HG03025 (cell line): ENCODE measurements at regions not wholly inside any gene's neighbourhood (a gene's known extent, or its start where the extent isn't known, plus 50 kb on each side); places are given as distances from the start of the nearest gene placed in this dataset.

Experiments
- ATAC-seq: cut with Tn5 transposase; IDR thresholded peaks from one replicate; pipeline ENCODE4 v1.9.1; 2021; ENCODE audit warnings: mild to moderate bottlenecking, moderate library complexity; ENCODE audit not compliant: unreplicated experiment, low FRiP score

DNA sequence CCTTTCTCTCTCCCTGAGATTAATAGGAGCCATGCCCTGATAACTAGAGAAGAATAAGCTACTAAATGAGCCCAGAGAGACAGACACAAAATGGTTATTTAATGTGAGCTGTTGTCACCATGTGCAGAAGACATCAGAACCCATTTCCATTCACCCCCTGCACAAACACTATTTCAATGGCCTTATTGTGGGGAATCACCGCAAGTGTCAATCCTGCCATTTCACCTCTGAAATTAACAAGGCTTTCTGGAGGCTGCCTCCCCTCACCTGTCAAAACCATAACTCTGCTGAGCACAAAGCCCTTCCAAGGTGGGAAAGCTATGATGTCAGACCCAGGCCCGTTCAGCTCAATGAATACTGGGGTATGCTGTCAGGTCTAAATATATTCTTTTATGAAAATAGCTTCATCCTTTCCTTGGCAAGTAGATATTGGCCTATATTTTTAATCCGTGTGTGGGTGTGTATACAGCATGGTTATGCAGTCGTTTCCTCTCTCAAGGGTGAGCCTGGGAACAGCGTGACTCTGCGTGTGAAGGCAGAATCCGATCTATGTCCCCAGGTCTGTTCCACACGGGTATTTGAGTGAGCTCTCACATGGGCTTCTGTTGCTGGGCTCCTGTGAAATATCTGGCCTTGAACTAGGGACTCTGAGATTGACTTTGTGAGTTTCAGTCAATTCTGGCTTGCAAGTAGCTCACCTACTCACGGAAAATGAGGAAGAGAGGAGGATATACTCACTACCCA lies 266.3 kb downstream of the FBXW7 start:
- ATAC-seq = no peak

DNA sequence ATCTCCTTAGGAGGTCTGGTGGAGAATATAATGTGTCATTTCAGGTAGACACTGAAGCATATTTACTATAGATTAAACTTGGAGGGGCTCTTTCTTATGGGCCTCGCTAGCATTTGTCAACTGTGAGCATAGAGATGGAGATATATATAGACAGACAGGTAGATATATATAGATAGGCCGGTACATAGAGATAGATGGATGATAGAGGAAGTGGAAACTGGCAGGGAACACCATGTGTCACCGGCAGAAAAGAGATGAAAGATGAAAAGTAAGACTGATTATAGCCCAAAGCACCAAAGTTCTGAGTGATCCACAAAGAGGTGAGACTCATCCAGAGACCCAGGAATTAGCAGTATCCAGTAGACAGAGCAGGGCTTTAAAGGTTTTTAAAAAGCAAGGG lies 268.1 kb downstream of the FBXW7 start:
- no peak for ATAC-seq

DNA sequence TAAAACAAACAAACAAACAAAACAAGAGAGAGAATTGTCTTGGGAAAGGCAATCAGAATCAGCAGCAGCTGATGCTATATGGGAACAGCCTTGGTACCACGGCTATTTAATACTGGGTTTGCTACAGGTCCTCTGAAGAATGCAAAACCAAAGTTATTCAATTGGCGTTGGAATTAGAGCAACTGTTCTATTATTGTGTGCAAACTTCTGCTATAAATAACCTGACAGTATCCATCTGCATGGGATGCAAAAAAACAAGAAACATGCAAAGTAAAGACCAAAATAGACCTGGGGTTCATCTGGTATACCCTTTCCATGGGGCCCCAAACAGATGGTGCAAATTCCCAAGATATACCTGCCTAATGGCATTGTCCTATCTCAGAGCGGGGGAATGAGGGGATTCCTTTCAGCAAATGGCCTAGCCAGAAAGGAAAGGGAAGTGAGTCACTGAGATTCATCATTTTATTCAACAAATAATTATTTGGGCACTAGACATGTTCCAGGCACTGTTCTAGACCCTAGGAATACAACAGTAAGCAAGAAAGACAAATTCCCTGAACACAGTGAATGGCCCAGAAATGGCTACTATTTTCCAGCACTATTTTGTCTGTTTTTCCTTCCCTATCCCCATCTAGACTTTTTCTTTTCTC lies 268.9 kb downstream of the FBXW7 start:
- no peak for ATAC-seq

DNA sequence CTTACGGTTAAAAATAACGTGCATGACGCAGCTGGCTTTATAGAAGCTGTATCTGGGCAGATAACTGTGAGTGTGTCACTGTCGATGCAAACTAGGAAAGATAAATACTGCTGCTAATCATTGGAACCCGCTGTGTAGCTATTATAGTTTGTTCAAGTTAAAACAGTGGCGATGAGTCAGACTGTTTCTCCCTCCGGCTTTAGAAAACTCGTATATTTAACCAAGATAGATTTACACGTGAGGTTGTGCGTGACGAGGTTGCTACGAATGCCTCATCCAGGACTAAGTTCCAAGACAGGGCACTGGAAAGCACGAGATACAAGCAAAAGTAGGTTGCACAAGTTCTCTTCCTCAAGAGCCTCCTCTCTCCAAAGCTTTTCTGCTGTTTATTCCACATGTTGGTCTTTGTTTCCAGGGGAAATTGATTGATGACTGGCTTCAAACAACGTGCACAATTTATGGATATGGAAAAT lies 270.7 kb downstream of the FBXW7 start:
- ATAC-seq = no peak

DNA sequence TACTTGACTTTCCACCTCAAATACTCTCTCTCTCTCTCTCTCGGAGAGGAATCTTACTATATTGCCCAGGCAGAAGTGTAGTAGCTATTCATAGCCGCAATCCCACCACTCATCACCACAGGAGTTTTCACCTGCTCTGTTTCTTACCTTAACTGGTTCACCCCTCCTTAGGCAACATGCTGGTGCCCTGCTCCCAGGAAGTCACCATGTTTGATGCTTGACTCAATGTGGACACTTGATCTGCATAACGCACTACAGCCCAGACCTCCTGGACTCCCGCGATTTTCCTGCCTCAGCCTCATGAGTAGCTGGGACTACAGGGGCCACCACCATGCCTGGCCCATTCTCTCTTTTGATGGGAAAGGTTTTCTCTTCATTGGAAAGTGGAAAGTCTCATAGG lies 271.8 kb downstream of the FBXW7 start:
- no peak for ATAC-seq

DNA sequence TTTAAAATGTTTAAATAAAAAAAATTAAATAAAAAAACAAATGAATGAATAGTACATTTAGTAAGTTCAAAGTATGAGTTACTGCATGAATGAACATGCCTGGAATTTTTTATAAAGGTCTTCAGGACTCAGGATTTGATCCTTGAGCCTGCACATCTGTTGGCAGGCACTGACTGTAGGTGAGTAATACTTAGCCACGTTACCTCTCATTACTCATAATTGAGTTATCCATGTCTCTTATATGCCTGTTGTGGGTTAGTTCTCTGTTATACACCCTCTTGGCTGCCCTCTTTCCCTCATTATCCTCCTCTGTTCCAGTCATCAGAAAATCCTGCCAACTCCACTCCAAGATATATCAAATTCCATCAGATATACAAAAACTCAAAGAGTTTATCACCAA lies 276.0 kb downstream of the FBXW7 start:
- no peak for ATAC-seq

DNA sequence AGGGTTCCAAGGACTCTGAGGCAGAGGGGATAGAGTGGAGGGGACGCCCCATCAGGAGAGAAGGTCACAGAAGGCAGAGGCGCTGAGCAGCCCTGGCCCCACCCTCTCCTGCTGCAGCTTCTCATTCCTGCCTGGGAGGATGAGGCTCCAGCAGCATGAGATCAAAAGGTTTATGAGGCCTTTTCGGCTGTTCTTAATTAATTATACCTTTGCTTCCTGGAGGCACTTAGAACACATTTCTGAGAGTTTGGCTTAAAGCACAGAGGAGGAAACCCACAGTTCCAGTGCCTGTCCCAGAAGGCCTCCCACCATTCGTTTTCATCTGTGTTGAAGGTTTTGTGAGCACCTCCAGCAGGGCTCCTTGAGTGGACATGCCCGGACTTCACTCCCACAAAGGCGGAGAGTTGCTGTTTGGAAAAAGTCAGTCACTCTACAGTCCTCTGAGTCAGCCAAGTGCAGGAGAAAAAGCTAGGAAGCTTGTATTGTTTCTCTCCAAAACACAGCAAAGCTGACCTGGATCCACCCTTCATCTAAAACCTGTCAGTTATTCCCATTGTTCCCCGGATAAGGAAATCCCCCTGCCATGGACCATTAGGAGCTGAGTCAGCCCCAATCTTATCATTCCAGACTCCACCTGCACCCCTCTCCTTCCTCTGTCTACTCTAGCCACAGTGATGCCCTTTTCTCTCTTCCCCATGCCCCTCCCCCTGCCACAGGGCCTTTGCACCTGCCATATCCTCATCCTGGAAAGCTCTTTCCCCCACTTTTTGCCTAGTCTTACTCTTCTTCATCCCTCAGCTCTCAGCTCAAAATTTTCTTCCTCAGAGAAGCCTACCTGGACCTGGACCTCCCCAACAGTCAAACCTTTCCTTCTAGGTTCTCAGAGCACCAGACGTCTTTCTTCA lies 276.8 kb downstream of the FBXW7 start:
- no peak for ATAC-seq

DNA sequence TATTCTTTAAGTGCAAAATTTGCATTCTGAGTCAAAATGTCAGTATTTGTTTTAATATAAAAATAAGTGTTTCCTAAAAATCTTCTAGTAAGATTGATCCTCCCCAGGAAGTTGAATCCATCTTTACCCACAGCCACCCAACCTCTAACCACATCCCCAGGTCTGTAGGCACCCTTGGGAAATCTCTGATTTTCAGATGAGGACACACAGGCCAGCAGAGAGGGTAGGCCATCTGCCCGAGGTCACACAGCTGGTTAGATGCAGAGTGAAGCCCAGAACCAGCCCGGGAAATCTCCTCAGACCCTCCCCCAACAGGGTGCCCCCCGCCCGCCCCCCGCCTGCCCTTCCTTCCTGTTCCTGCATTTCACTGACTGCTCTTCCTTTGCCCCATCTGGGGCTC lies 277.5 kb downstream of the FBXW7 start:
- no peak for ATAC-seq

DNA sequence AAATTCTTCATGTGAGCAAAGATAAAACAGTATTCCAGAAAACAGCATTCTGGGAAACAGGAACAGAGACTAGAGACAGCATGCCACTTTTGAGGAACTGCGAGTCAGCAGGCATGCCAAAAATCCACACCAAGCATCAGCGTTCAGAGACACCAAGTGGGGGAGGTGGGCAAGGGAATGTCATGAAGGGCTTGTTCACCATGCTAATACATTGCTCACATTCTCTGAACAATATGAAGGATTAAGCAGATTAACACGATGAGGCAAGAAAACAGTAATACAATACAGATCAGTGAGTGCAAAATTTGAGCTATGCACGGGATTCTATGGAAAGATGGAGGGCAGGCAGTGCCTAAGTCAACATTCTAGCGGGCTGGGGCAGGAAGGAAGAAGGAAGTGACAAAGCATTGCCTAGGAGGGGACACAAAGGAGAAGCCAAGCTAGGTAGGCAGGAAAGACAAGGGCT lies 278.3 kb downstream of the FBXW7 start:
- no peak for ATAC-seq

DNA sequence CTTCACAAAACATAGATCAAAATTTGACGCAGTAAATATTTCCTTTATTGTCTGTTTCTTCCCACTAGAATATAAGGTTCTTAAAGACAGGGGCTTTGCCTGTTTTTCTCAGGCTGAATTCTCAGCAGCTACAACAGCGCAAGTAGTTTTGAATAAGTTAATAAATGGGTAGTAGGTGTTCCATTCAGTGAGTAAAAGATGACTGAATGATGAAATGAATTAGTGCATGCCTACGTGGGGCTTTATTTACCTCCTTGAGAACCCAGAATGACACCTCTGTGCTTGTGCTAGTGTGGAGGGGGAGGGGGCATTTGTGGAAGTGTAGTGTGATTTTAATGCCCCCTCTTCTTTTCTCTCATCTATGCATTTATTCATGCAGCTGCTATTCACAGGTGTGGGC lies 278.9 kb downstream of the FBXW7 start:
- no peak for ATAC-seq

DNA sequence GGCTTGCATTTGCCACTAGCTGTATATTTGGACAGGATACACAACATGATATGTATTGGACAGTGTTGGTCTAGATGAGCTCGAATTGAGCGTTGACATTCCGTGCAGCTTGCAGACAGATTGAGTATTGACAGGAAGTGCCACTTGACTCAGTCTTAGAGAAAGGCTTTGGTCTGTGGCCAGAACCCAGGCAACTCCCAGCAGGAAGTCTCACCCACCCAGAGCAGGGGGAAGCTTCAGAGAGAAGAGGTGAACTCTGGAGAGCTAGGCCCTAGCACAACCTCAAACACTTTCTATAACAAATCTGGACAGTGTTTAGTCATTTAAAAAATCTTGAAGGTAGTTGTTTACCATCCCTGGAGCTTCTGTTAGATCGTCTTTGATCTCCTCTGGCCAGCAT lies 280.5 kb downstream of the FBXW7 start:
- ATAC-seq = peak; percentile 87

DNA sequence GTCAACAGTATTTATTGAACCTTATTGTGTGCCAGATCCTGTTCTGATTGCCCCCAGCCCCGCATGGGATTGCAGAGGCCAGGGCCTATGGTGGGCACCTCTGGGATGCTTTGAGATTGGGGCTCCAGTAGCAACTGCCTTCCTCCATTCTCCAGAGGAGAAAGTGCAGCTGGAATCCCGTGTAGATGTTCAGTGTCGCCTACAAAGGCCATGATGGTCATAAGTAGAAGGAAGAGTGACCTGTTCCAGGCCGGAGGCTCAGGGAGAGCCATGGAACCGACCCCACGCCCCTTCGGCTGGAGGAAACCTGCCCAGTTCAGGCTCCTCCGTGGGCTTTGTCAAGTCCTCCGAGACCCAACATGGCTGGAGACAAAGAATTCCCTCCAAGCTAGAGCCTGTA lies 287.5 kb downstream of the FBXW7 start:
- ATAC-seq = no peak

DNA sequence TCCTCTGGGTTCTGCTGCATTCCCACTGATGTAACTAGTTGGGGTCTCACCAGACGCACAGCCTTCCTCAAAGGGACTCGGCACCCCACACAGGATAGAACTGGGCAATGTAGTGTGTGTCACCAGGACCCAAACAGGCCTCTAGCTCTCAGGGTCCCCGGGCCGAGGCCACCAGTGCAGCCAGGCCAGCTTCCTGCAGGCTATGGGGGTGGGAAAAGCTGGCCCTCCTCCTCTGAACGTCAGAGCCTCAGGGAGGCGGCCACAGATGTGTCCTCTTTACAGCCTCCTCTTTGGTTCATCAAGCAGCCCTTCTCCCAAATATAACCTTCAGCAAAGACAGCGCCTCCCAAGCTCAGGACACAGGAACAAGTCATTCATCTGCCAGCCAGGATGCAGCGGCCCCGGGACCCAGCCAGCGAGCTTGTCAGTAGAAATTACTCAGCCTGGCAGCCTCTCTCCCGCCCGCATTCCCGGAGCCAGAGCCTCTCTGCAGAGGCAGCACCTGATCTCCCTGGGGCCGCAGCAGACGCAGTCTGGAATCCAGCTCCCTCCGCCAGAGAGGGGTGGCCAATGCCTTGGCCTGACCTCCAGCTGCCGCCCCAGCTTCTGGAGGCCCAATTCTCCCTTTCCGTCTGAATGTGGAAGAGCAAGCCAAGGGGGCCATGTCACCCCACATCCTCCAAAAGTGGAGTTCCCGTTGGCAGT lies 288.5 kb downstream of the FBXW7 start:
- ATAC-seq = no peak

DNA sequence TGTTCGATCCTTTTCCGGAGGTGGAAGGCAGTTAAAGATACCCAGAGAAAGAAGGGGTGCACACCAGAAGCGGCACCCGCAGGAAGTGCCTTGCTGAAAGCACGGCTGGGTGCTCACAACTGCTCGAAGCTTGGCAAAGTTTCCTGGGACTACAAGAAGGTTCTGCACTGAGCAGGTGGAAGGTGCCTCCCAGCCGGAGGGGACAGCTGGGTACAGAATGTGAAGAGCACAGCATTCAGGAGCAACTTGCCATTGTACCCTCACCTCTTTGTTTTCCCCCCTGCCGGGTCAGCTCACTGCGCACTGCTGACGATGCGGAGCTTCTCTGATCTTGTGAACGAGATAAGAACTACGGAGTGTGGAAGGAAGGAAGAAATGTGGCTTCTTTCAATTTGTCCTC lies 289.2 kb downstream of the FBXW7 start:
- ATAC-seq = no peak

DNA sequence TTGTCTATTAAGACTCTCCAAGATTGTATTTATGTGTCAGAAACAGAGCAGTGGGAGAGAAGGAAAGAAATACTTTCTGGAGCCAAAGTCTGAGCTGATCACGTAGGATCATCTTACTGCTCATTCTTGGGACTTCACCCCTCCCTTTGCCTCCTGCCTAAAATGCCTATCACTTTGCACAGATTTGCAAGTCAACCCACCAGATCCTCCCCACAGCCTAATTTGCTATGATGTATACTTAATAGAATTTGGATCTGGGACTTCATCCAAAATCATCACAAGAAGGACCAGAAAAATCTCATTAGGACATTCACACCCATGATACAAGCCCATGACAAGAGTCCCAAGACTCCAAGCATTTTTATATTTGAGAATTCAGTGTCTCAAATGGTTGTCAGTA lies 290.2 kb downstream of the FBXW7 start:
- no peak for ATAC-seq

DNA sequence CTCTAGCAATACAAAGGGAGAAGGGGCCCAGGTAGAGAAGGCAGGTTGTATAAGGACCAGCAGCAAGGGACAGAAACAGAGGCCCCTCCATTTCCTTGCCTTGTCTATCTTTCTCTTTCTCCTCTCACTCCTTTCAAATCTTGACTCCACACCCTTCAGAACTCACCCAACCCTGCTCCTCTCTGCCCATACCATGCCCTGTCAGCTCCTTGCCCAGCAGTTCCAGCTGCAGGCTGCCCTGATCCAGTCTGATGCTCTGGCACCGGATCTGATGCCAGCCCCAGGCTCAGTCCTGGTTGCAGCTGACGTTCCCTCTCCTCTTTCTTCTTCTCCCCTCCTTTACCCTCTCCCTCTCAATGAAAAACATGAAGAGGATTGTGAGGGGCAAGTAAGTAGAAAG lies 291.2 kb downstream of the FBXW7 start:
- no peak for ATAC-seq

DNA sequence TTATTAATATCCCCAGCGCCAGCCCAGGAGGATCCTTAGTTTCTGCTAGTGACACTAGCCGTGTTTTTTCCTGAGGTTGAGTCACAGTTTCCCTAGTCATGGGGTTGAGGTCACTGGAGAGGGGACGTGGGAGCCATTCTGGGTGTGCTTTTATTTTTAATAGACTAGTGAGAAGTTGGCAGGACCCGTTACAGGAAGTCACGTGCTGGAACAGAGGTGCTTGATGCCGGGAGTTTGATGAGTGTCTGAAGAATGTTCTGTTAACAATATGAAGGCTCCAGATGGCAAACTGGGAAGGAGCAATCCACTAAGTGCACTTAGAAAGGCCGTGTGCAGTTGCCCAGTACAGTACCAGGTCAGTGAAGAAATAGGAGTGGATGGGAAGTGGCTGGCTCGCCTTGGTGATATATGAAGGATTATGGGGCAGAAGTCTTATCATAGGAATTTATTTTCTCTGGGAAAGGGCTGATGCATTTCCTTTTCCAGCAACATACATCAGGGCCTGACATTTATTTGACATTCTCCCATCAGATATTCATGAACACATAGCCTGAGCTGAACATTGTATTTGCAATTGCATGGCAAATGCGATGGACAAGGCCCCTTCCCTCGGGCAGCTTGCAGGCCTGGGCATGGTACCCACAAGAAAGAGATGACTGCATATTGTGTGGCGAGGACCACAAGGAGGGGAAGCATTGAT lies 291.8 kb downstream of the FBXW7 start:
- no peak for ATAC-seq

DNA sequence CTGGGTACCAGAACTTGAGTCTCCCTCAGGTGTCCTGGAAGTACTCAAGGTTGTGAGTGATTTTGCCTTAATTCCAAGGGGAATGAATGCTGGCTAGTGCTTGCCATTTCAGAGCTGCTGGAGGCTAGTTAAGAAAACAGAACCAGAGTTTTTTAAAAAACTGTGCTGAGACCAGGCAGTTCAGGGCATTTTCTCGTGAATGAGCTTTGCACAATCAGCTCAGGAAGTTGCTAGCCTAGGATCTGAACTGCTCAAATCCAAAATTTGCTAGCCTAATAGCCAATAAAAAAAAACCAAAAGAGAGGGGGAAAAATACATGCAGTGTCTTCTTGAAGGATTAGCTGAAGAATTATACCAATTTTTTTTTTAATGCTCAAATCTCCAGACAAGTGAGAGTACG lies 292.7 kb downstream of the FBXW7 start:
- no peak for ATAC-seq

DNA sequence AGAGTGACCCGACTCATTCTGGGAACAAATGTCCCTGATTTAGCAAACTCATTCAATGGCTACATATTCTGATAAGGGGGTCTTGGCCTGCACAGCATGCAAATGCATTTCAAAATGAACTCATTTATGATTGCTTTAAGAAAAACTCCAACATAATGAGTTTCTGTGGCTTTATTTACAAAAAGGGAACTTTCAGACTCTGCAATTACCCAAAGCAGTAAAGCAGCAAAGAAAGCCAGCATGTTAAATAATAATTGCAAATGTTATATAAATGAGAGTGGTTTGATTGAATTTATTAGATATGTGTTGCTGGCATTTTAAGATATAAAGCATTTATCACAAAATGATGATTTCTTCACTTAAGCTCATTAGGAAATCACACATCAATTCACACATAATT lies 295.7 kb downstream of the FBXW7 start:
- ATAC-seq = no peak

DNA sequence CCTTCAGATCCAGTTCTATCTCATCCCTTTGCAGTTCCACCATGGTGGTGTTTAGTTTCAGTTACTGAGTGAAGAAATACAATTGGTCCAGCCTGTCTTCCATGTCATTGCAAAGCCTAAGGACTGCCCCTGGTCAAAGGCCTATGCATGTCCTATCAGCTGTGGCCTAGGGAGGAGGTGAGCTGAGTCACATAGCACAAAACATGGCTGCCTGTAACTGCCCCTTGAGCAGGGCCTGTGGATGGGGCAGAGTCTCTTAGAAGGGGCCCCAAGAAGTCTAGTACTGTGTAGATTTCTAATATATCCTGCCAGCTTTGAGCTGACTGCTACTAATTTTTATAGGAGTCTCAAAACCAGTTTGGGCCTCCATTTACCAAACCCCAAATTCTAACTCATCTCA lies 296.7 kb downstream of the FBXW7 start:
- ATAC-seq = no peak
